Right lung (tissue), 2 donors: ENCODE measurements at regions not wholly inside any gene's neighbourhood (a gene's known extent, or its start where the extent isn't known, plus 50 kb on each side); places are given as distances from the start of the nearest gene placed in this dataset.
"Not testable (repeated sequence)": the region's sequence is repeated elsewhere in the genome, so short reads cannot be mapped to it uniquely, and the experiment has no call there.

Experiments used
- DNase-seq, 2 donors: peaks; one replicate each; pipeline ENCODE4 v3.0.0-alpha.2; 2013

- no peak for DNase-seq
These were observed 121.8 kb upstream of the NTF3 start for GRCh38 chr12:5310151-5310550.

- no peak for DNase-seq
These were observed 114.4 kb upstream of the NTF3 start for GRCh38 chr12:5317556-5317955.

DNA sequence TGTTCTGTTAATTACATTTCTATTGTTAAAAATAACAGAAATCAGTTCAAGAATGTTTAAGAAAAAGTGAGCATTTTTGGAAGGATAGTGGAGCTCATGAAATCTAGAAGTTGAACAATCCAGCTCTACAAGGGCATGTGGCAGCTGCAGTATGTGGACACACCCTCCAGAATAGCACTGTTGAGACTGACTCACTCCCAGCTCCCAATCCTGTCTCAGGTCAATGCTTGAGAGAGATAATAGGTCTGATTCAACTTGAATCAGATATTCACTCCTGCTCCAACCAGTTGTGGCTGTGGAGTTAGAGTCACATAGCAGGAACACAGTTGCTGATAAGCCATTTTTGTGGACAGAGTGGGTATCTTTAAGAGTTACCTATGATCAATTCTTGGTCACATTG is 113.0 kb upstream of the NTF3 start:
- no peak for DNase-seq

GRCh38 chr12:5328669-5329517 is 103.0 kb upstream of the NTF3 start:
- DNase-seq: no peak

GRCh38 chr12:5332551-5332950 is 99.4 kb upstream of the NTF3 start:
- DNase-seq: no peak

DNA sequence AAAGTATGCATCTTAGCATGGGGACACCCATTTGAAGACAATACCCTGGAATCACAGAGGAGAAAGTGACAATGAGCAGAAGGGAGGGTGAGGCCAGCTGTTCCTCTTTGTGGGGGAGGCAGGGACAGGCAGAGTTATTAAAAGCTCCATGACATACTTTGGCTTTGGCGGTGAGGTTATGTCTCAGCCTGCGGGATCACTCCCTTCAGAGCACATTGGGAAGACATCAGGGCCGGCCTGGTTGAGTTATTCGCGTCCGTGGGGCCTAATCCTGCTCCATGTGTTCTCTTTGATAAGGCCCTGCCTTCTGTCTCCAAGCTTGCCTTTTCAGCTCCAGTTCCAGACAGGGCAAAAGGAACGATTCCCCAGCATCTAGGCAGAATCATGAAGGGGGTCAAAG is 98.8 kb upstream of the NTF3 start:
- no peak for DNase-seq

DNA sequence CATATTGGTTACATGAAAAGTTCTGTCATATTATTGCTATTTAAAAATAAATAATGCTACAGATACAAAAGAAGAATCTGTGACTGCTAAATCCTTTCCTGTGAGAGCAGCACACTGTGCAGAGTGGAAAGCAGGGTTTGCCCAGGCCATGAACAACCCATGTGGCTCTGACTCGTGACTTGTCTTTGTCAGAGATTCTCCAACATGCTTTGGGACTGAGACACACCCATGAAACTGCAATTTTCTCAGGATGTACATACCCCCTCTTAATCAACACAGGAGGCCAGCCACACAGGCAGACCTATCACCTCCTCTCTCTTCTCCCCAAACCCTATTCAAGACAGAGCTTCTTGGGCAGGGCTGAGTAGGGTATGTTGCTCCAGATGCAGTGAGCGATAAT is 96.8 kb upstream of the NTF3 start:
- DNase-seq: no peak

- DNase-seq: not testable (repeated sequence)
These were observed 90.8 kb upstream of the NTF3 start for GRCh38 chr12:5341086-5341485.

DNA sequence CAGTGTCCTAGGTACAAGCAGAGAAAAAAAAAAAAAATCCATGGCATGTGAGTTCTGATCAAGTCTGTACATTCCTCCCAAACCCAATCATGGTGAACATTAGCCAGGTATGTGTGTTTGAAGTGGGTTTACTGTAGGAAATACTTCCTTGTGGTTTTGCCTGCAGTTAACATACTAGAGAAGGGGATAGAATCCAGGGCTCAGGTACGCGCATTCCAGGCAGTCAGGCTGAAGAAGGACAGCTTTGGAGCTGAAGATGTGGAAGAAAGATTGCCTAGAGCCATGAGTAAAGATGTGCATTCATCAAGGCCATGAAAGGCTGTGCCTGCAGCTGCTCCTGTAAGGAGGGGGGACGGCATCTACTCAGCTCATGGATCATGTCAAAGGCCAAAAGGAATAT is 88.2 kb upstream of the NTF3 start:
- no peak for DNase-seq

DNA sequence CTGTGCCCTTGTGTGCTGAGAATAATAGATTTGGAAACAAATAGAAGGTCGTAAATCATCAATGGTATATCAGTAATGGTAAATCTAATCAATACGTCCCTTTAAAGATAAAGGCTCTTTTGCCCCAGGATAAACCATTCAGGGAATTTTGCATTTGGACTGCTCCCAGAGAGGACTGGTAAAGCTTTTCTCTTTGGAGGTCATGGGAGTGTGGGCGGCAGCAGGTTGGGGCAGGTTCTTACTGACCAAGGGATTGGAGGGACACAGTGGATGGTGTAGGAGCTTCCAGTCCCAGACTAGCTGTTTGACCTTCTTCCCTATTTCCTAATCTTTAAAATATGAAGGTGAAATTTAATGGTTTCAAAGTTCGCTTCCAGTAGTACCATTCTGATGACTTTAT is 87.8 kb upstream of the NTF3 start:
- no peak for DNase-seq

- no peak for DNase-seq
These were observed 86.4 kb upstream of the NTF3 start for GRCh38 chr12:5345534-5345933.

DNA sequence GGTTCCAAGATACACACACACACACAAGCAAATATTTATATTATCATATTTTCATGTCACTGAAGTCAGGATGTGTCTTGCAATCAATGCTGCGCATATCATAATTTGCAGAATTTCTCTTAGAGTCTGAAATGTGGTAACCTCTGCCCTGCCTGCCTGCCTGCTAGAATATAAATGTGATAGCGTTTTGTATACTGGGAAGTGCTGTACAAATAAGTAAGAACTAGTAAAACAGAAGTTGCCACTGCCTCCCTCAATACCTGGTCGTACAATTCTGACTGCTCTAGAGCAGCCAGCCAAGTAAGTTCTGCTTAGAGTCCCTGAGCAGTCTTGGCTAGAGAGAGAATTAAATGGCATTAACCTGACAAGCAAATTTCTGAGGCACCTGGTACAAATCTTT is 83.9 kb upstream of the NTF3 start:
- no peak for DNase-seq

GRCh38 chr12:5348491-5348890 is 83.4 kb upstream of the NTF3 start:
- no peak for DNase-seq

DNA sequence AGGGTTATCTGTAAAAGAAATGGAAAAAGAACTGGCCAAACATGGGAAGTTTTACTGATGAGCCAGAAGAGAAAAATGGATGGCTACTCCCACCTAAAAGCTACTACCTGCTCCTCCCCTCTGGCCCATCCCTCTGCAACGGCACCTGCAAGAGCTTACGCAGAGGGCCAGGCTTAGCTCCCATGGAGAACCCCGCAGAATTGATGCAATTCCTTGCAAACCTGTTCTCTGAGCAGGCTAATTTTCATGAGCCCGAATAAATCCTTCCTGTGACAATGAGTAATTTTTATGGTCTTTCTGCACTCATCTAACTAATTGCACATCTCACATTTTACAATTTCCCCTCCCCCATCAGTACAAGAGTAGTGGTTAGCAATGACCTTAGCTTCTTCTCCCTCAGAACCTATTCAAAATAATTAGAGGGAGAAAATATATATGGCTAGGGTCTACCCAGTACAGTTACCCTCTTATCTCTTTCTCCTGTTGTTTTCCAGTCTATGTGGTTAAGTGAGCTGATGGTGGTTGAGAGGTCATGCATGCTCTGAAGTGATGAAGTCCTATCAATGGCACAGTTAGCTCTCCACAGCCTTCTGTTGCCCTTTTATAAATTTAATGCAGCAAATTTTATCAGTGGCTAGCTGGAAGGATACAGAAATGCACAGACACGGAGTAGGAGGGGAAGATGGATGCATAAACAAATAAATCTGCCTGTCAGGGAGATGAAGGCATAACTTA is 67.7 kb upstream of the NTF3 start:
- DNase-seq: no peak

- DNase-seq: no peak
These were observed 62.6 kb upstream of the NTF3 start for GRCh38 chr12:5369298-5369697.

DNA sequence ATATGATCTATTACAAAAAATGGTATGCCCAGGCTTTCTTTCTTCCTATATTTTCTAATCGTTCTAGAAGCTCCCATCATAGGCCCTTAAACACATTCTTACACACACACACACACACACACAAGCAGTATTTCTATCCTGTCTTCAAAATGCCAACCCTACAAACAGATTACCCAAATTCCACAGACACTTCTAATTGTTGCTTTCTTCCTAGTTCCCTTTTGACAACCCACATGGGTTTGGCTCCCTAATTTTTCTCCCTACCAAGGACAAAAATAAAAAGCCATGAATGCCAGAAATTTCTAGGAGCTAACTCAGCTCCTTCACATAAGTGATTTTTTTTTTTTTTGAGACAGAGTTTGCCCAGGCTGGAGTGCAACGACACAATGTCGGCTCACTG is 60.3 kb upstream of the NTF3 start:
- DNase-seq: no peak

DNA sequence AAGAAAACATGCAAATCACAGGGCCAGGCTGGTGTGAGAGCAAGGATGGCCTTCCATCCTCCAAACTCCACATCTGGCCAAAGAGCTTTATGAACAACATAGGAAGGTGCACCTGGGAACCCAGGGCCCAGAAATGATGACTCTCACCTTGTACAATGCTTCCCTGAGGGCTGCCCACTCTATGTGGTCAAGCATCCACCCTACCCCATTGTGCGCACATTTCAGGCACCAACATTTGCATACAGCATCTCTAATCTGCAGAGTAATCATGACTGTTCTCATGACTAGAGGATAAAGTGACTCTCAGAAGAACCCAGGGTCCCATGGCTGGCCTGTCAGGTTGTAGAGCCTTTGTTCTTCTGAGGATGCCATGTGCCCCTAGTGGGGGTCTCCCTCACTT is 57.2 kb upstream of the NTF3 start:
- no peak for DNase-seq

DNA sequence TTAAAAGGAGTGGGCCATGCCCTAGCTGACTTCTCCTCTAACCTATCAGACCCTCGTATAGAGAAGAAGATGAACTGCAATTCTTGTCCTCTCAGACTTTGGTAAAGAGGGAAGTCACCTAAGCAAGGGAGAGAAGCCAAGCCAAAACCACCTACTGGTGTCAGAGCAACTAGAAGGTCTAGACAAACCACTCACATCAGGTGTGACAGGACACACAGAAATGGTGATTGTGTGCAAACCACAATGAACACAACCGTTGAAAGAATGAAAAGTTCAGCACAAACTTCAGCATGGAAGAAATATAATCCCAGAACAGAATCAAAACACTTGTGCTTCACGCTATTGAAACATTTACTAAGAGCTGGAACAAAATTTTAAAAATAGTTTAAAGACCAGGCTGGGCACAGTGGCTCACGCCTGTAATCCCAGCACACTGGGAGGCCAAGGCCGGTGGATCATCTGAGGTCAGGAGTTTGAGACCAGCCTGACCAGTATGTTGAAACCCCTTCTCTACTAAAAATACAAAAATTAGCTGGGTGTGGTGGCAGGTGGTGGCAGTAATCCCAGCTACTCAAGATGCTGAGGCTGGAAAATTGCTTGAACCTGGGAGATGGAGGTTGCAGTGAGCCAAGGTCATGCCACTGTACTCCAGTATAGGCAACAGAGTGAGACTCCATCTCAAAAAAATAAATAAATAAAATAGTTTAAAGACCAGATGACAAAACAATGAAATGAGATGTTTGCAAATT is 56.2 kb upstream of the NTF3 start:
- DNase-seq: no peak

GRCh38 chr12:5376591-5377207 is 55.2 kb upstream of the NTF3 start:
- DNase-seq: no peak

DNA sequence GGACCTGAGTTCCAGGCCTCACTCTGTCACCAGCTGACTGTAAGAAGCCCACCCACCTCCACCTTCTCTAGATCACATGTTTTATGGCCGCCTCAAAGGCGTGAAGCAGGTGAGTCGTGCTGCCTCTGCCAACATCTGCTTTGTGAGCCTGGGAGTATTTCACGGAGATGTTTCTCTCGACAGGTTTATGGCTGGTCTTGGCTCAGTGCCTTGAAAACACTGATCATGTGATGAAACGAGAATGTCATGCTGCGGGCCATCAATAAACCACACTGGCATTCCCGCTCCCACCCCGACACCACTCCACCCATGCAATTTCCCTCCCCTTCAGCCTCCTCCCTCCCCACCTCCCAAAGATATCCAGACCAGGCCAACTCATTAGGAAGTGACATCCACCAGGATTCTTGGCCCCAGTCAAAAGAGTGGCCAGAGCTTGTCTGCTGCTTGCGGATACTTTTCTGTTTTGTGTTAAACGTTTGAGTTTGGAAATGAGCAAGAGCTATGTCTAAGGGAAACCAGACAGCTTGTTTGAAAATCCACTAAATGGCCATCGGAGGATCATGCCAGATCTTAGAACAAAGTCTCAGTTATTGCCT is 53.8 kb upstream of the NTF3 start:
- no peak for DNase-seq

DNA sequence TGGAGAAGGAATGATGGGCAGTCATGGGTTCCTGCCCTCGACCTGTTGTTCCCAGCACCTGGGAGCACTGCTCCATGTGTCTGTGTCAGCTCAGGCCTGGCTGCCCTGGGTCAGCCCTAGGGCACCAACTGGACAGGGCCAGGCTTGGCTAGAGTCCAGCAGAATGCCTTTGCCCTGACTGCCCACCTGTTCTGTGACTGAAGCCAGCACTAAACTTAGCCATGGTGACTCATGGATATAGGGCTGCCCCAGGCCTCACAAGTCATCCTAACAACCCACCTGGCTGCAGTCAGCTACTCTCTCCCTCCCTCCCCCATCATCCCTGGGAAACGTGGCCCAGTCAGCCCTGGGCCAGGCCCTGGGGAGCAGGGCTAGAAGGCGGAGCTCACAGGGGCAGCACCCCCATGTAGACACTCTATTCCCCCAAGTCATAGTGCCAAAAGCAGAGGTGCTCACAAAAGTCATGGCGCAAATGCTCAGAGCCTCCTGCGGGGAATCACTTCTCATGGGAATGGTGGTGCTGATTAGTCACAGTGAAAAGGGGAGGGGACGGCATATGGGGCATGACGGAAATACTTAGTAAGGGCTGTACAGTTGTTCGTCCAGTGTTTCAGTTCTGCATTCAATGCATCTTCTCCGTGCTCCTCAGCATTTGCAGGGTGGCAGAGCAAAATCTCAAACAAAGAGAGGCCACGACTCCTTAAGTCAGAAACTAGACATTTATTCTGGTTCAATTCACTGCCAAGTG is 52.0 kb upstream of the NTF3 start:
- no peak for DNase-seq
